ENCODE measurements at regions not wholly inside any gene's neighbourhood (a gene's known extent, or its start where the extent isn't known, plus 50 kb on each side); places are given as distances from the start of the nearest gene placed in this dataset.

- Histone ChIP-seq H3K79me2 (ENCODE audit: control insufficient read depth, insufficient read depth, low read length) (no peaks in the 10 kb centered on the region), H3K36me3 (ENCODE audit: control insufficient read depth, insufficient read depth, low read length) (no peaks in the 10 kb centered on the region), H4K20me1 (ENCODE audit: control insufficient read depth, extremely low read depth, insufficient read depth, low read length) (no peaks in the 10 kb centered on the region), H3K4me3 (replicated peaks in 1 of 4; ENCODE audit: control extremely low read depth in 1 of 4, insufficient read depth in 1 of 4, low read depth in 3 of 4, low read length in 4 of 4) (no peak overlapping the region), H2AFZ (ENCODE audit: low read length) (no peak overlapping the region), H3K4me1 (ENCODE audit: control insufficient read depth, extremely low read depth, insufficient read depth, low read length) (no peaks in the 10 kb centered on the region), H3K9ac (ENCODE audit: insufficient read depth, low read length) (no peak overlapping the region), H3K9me3 (ENCODE audit: control insufficient read depth, insufficient read depth, low read depth, low read length) (no peaks in the 10 kb centered on the region), H3K27ac (ENCODE audit: insufficient read depth, low read length) (no peak overlapping the region), H3K27me3 (ENCODE audit: control insufficient read depth, insufficient read depth, low read length) (no peaks in the 10 kb centered on the region), H3K4me2 (ENCODE audit: extremely low read depth, insufficient read depth, low read length) (no peak overlapping the region)
- DNase-seq (ENCODE audit: low read depth in 2 of 2) = no peak
- TF ChIP-seq CTCF (conservative IDR thresholded peaks at IDR 0.05 in 1 of 2, IDR thresholded peaks at IDR 0.05 in 1 of 2; ENCODE audit: low read depth in 1 of 2, low read length in 2 of 2) (no peak), EZH2 (IDR thresholded peaks at IDR 0.05; ENCODE audit: low read length, missing control alignments) (no peak)
These were observed 123.6 kb downstream of the EMX2 start for GRCh38 chr10:117666166-117666565.

- no peaks in the 10 kb centered on the region for H3K9me3 ChIP-seq (ENCODE audit: control insufficient read depth, insufficient read depth, low read depth, low read length)
- no peaks in the 10 kb centered on the region for H3K4me1 ChIP-seq (ENCODE audit: control insufficient read depth, extremely low read depth, insufficient read depth, low read length)
- H3K36me3 ChIP-seq (ENCODE audit: control insufficient read depth, insufficient read depth, low read length) = no peaks in the 10 kb centered on the region
- no peak for TF ChIP-seq CTCF (conservative IDR thresholded peaks at IDR 0.05 in 1 of 2, IDR thresholded peaks at IDR 0.05 in 1 of 2; ENCODE audit: low read depth in 1 of 2, low read length in 2 of 2)
- no peak for TF ChIP-seq EZH2 (IDR thresholded peaks at IDR 0.05; ENCODE audit: low read length, missing control alignments)
- H3K4me2 ChIP-seq (ENCODE audit: extremely low read depth, insufficient read depth, low read length) = no peak overlapping the region
- no peak overlapping the region for H2AFZ ChIP-seq (ENCODE audit: low read length)
- H3K9ac ChIP-seq (ENCODE audit: insufficient read depth, low read length) = no peak overlapping the region
- no peak for DNase-seq (ENCODE audit: low read depth in 2 of 2)
- no peaks in the 10 kb centered on the region for H3K79me2 ChIP-seq (ENCODE audit: control insufficient read depth, insufficient read depth, low read length)
- H3K27me3 ChIP-seq (ENCODE audit: control insufficient read depth, insufficient read depth, low read length) = no peaks in the 10 kb centered on the region
- H3K4me3 ChIP-seq (replicated peaks in 1 of 4; ENCODE audit: control extremely low read depth in 1 of 4, insufficient read depth in 1 of 4, low read depth in 3 of 4, low read length in 4 of 4) = no peak overlapping the region
- no peaks in the 10 kb centered on the region for H4K20me1 ChIP-seq (ENCODE audit: control insufficient read depth, extremely low read depth, insufficient read depth, low read length)
- no peak overlapping the region for H3K27ac ChIP-seq (ENCODE audit: insufficient read depth, low read length)
These were observed 124.4 kb downstream of the EMX2 start for GRCh38 chr10:117666965-117667364.

GRCh38 chr10:117667831-117668230 lies 125.3 kb downstream of the EMX2 start:
- Histone ChIP-seq H3K79me2 (ENCODE audit: control insufficient read depth, insufficient read depth, low read length) (no peaks in the 10 kb centered on the region), H3K4me2 (ENCODE audit: extremely low read depth, insufficient read depth, low read length) (no peak overlapping the region), H2AFZ (ENCODE audit: low read length) (no peak overlapping the region), H3K27me3 (ENCODE audit: control insufficient read depth, insufficient read depth, low read length) (no peaks in the 10 kb centered on the region), H3K9me3 (ENCODE audit: control insufficient read depth, insufficient read depth, low read depth, low read length) (no peaks in the 10 kb centered on the region), H3K27ac (ENCODE audit: insufficient read depth, low read length) (no peak overlapping the region), H4K20me1 (ENCODE audit: control insufficient read depth, extremely low read depth, insufficient read depth, low read length) (no peaks in the 10 kb centered on the region), H3K4me3 (replicated peaks in 1 of 4; ENCODE audit: control extremely low read depth in 1 of 4, insufficient read depth in 1 of 4, low read depth in 3 of 4, low read length in 4 of 4) (no peak overlapping the region), H3K4me1 (ENCODE audit: control insufficient read depth, extremely low read depth, insufficient read depth, low read length) (no peaks in the 10 kb centered on the region), H3K9ac (ENCODE audit: insufficient read depth, low read length) (no peak overlapping the region), H3K36me3 (ENCODE audit: control insufficient read depth, insufficient read depth, low read length) (no peaks in the 10 kb centered on the region)
- DNase-seq (ENCODE audit: low read depth in 2 of 2) = no peak
- TF ChIP-seq EZH2 (IDR thresholded peaks at IDR 0.05; ENCODE audit: low read length, missing control alignments) = no peak
- TF ChIP-seq CTCF (conservative IDR thresholded peaks at IDR 0.05 in 1 of 2, IDR thresholded peaks at IDR 0.05 in 1 of 2; ENCODE audit: low read depth in 1 of 2, low read length in 2 of 2) = no peak
